HEK293 (cell line): ENCODE measurements at regions not wholly inside any gene's neighbourhood (a gene's known extent, or its start where the extent isn't known, plus 50 kb on each side); places are given as distances from the start of the nearest gene placed in this dataset.

Experiments
- AEBP2 ChIP-seq: fragments of 450-650 bp; formaldehyde crosslinking; IDR thresholded peaks from 2 replicates; pipeline ENCODE4 v1.5.1; 2016; ENCODE audit warnings: missing biosample characterization, missing genetic modification characterization, borderline replicate concordance
- GLI2 ChIP-seq: fragments of 450-650 bp; formaldehyde crosslinking; IDR thresholded peaks from 2 replicates; pipeline ENCODE4; 2017; ENCODE audit warnings: missing biosample characterization, missing genetic modification characterization, low read depth, borderline replicate concordance
- GLIS2 ChIP-seq: fragments of 450-650 bp; formaldehyde crosslinking; IDR thresholded peaks from 2 replicates; pipeline ENCODE4 v1.5.1; 2016; ENCODE audit warnings: missing biosample characterization, missing genetic modification characterization
- HOXD13 ChIP-seq: sonication (generic); formaldehyde crosslinking; IDR thresholded peaks from 2 replicates; pipeline ENCODE4 v1.8.0; 2022; ENCODE audit warnings: missing genetic modification reagents, borderline replicate concordance
- MEIS1 ChIP-seq: sonication (generic); formaldehyde crosslinking; IDR thresholded peaks from 2 replicates; pipeline ENCODE4 v1.8.1; 2022; ENCODE audit warnings: missing genetic modification reagents, mild to moderate bottlenecking, borderline replicate concordance
- OSR2 ChIP-seq: fragments of 450-650 bp; formaldehyde crosslinking; IDR thresholded peaks from 2 replicates; pipeline ENCODE4 v1.5.1; 2016; ENCODE audit warnings: missing biosample characterization, missing genetic modification characterization
- PRDM2 ChIP-seq: fragments of 450-650 bp; formaldehyde crosslinking; IDR thresholded peaks from 2 replicates; pipeline ENCODE4 v1.5.1; 2016; ENCODE audit warnings: missing biosample characterization, missing genetic modification characterization, borderline replicate concordance
- REPIN1 ChIP-seq: fragments of 450-650 bp; formaldehyde crosslinking; IDR thresholded peaks from 2 replicates; pipeline ENCODE4 v1.5.1; 2017; ENCODE audit warnings: missing biosample characterization, missing genetic modification characterization, low read depth
- ZBTB49 ChIP-seq: fragments of 450-650 bp; formaldehyde crosslinking; IDR thresholded peaks from 2 replicates; pipeline ENCODE4 v1.5.1; 2016; ENCODE audit warnings: missing biosample characterization, missing genetic modification characterization, low read depth
- ZBTB7A ChIP-seq: fragments of 450-650 bp; formaldehyde crosslinking; IDR thresholded peaks from 2 replicates; pipeline ENCODE4 v1.5.1; 2016; ENCODE audit warnings: low read depth, missing biosample characterization, missing genetic modification characterization
- ZFHX2 ChIP-seq: fragments of 450-650 bp; formaldehyde crosslinking; conservative IDR thresholded peaks from 2 replicates; pipeline ENCODE4 v1.5.1; 2016; ENCODE audit warnings: missing biosample characterization, missing genetic modification characterization
- ZNF121 ChIP-seq: fragments of 450-650 bp; formaldehyde crosslinking; IDR thresholded peaks from 2 replicates; pipeline ENCODE4 v1.5.1; 2016; ENCODE audit warnings: missing biosample characterization, missing genetic modification characterization
- ZNF146 ChIP-seq: fragments of 450-650 bp; formaldehyde crosslinking; IDR thresholded peaks from 2 replicates; pipeline ENCODE4 v1.5.1; 2016; ENCODE audit warnings: missing biosample characterization, missing genetic modification characterization
- ZNF2 ChIP-seq: fragments of 450-650 bp; formaldehyde crosslinking; IDR thresholded peaks from 2 replicates; pipeline ENCODE4 v1.5.1; 2016; ENCODE audit warnings: missing biosample characterization, missing genetic modification characterization
- ZNF416 ChIP-seq: fragments of 450-650 bp; formaldehyde crosslinking; IDR thresholded peaks from 2 replicates; pipeline ENCODE4 v1.5.1; 2016; ENCODE audit warnings: missing biosample characterization, missing genetic modification characterization
- ZNF530 ChIP-seq: fragments of 450-650 bp; formaldehyde crosslinking; IDR thresholded peaks from 2 replicates; pipeline ENCODE4 v1.5.1; 2016; ENCODE audit warnings: low read depth, missing biosample characterization, missing genetic modification characterization
- ZNF548 ChIP-seq: fragments of 450-650 bp; formaldehyde crosslinking; IDR thresholded peaks from 2 replicates; pipeline ENCODE4 v1.5.1; 2016; ENCODE audit warnings: missing biosample characterization, missing genetic modification characterization
- ZNF555 ChIP-seq: fragments of 450-650 bp; formaldehyde crosslinking; conservative IDR thresholded peaks from 2 replicates; pipeline ENCODE4 v1.5.1; 2017; ENCODE audit warnings: missing biosample characterization, mild to moderate bottlenecking, missing genetic modification characterization, inconsistent platforms
- ZNF596 ChIP-seq: fragments of 450-650 bp; IDR thresholded peaks from 2 replicates; pipeline ENCODE4 v1.5.0; 2018; ENCODE audit warnings: missing biosample characterization, mild to moderate bottlenecking, missing genetic modification characterization, moderate library complexity
- ZNF624 ChIP-seq: fragments of 450-650 bp; formaldehyde crosslinking; IDR thresholded peaks from 2 replicates; pipeline ENCODE4 v1.5.1; 2017; ENCODE audit warnings: missing biosample characterization, missing genetic modification characterization
- ZNF670 ChIP-seq: fragments of 450-650 bp; formaldehyde crosslinking; IDR thresholded peaks from 2 replicates; pipeline ENCODE4 v1.5.1; 2016; ENCODE audit warnings: missing biosample characterization, missing genetic modification characterization, low read depth
- ZNF701 ChIP-seq: fragments of 450-650 bp; formaldehyde crosslinking; IDR thresholded peaks from 2 replicates; pipeline ENCODE4 v1.5.1; 2016; ENCODE audit warnings: missing biosample characterization, missing genetic modification characterization
- ZNF785 ChIP-seq: fragments of 450-650 bp; formaldehyde crosslinking; IDR thresholded peaks from 2 replicates; pipeline ENCODE4 v1.5.1; 2016; ENCODE audit warnings: missing biosample characterization, missing genetic modification characterization
- TF ChIP-seq, protein P1 (sequence below): fragments of 450-650 bp; formaldehyde crosslinking; IDR thresholded peaks from 2 replicates; pipeline ENCODE4 v1.5.1; 2016; ENCODE audit warnings: missing biosample characterization, missing genetic modification characterization
- TF ChIP-seq, protein P2 (sequence below): fragments of 450-650 bp; IDR thresholded peaks from 2 replicates; pipeline ENCODE4 v1.5.1; 2018; ENCODE audit warnings: missing biosample characterization, mild to moderate bottlenecking, missing genetic modification characterization
- TF ChIP-seq, protein P3 (sequence below): sonication (generic); formaldehyde crosslinking; IDR thresholded peaks from 2 replicates; pipeline ENCODE4 v1.8.1; 2022; ENCODE audit warnings: mild to moderate bottlenecking, moderate library complexity, missing genetic modification reagents

- no peak for TF ChIP-seq PRDM2 (tag by site-specific recombination)
- no peak for TF ChIP-seq ZNF596 (tag by site-specific recombination)
- peak; percentile 80 for TF ChIP-seq ZFHX2 (tag by site-specific recombination)
- TF ChIP-seq REPIN1 (tag by site-specific recombination): no peak
- no peak for TF ChIP-seq ZBTB49 (tag by site-specific recombination)
- TF ChIP-seq, protein P1, sequence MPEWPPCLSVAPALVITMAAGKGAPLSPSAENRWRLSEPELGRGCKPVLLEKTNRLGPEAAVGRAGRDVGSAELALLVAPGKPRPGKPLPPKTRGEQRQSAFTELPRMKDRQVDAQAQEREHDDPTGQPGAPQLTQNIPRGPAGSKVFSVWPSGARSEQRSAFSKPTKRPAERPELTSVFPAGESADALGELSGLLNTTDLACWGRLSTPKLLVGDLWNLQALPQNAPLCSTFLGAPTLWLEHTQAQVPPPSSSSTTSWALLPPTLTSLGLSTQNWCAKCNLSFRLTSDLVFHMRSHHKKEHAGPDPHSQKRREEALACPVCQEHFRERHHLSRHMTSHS (tag by site-specific recombination): no peak
- peak; percentile 66 for TF ChIP-seq GLI2 (tag by site-specific recombination)
- no peak for TF ChIP-seq ZNF416 (tag by site-specific recombination)
- TF ChIP-seq MEIS1 (CRISPR knock-in tag): no peak
- no peak for TF ChIP-seq ZBTB7A
- TF ChIP-seq ZNF2 (tag by site-specific recombination): no peak
- TF ChIP-seq ZNF530: no peak
- TF ChIP-seq, protein P2, sequence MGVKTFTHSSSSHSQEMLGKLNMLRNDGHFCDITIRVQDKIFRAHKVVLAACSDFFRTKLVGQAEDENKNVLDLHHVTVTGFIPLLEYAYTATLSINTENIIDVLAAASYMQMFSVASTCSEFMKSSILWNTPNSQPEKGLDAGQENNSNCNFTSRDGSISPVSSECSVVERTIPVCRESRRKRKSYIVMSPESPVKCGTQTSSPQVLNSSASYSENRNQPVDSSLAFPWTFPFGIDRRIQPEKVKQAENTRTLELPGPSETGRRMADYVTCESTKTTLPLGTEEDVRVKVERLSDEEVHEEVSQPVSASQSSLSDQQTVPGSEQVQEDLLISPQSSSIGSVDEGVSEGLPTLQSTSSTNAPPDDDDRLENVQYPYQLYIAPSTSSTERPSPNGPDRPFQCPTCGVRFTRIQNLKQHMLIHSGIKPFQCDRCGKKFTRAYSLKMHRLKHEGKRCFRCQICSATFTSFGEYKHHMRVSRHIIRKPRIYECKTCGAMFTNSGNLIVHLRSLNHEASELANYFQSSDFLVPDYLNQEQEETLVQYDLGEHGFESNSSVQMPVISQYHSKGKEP (tag by site-specific recombination): peak; percentile 50; the same call in 1 of the 2 replicates
- peak; percentile 94 for TF ChIP-seq OSR2
- TF ChIP-seq ZNF548: no peak
- no peak for TF ChIP-seq ZNF701
- TF ChIP-seq GLIS2: no peak
- TF ChIP-seq ZNF555 (tag by site-specific recombination): no peak
- no peak for TF ChIP-seq ZNF121 (tag by site-specific recombination)
- TF ChIP-seq ZNF146 (tag by site-specific recombination): no peak
- TF ChIP-seq ZNF785 (tag by site-specific recombination): no peak
- TF ChIP-seq ZNF624: no peak
- TF ChIP-seq ZNF670 (tag by site-specific recombination): no peak
- no peak for TF ChIP-seq HOXD13
- TF ChIP-seq, protein P3, sequence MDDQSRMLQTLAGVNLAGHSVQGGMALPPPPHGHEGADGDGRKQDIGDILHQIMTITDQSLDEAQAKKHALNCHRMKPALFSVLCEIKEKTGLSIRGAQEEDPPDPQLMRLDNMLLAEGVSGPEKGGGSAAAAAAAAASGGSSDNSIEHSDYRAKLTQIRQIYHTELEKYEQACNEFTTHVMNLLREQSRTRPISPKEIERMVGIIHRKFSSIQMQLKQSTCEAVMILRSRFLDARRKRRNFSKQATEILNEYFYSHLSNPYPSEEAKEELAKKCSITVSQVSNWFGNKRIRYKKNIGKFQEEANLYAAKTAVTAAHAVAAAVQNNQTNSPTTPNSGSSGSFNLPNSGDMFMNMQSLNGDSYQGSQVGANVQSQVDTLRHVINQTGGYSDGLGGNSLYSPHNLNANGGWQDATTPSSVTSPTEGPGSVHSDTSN (CRISPR knock-in tag): no peak
- TF ChIP-seq AEBP2 (tag by site-specific recombination): no peak
Observed at GRCh38 chr16:51577621-51578303, 426.7 kb upstream of the SALL1 start (continued).
